Transverse colon (tissue), 4 donors: ENCODE measurements at regions not wholly inside any gene's neighbourhood (a gene's known extent, or its start where the extent isn't known, plus 50 kb on each side); places are given as distances from the start of the nearest gene placed in this dataset.

Experiments used
- DNase-seq: peaks from one replicate; pipeline ENCODE4 v3.0.0-alpha.2; 2019
- H3K27ac ChIP-seq, 4 donors: fragments of 200-600 bp; sonication (generic); 2 replicates each; pipeline ENCODE4 v1.5.1; 2016 to 2018; ENCODE audit warnings: inconsistent platforms in 4 of 4
- H3K27me3 ChIP-seq: fragments of 200-600 bp; sonication (generic); 2 replicates; pipeline ENCODE4 v1.5.1; 2017; ENCODE audit warnings: inconsistent platforms
- H3K36me3 ChIP-seq, 4 donors: fragments of 200-600 bp; sonication (generic); 2 replicates each; pipeline ENCODE4 v1.5.1; 2017 to 2019; ENCODE audit warnings: inconsistent platforms in 4 of 4
- H3K4me1 ChIP-seq, 4 donors: fragments of 200-600 bp; sonication (generic); 2 replicates each; pipeline ENCODE4 v1.5.1; 2017 to 2020; ENCODE audit warnings: inconsistent platforms in 4 of 4
- H3K4me3 ChIP-seq, 4 donors: fragments of 200-600 bp; sonication (generic); 1 replicate in 1 of 4; 2 replicates in 3 of 4; pipeline versions ENCODE4 v1.5.1 to v1.6.1; 2017 to 2019; ENCODE audit warnings: inconsistent platforms in 4 of 4
- H3K9me3 ChIP-seq, 2 donors: fragments of 200-600 bp; sonication (generic); 2 replicates each; pipeline ENCODE4 v1.5.1; 2017 to 2019; ENCODE audit warnings: inconsistent platforms in 2 of 2
- CTCF ChIP-seq, 5 experiments: fragments of 200-600 bp in 3 of 5; fragments of 450-650 bp in 2 of 5; sonication (generic) in 3 of 5; IDR thresholded peaks; 1 replicate in 2 of 5; 2 replicates in 3 of 5; pipeline ENCODE4 v1.5.1; 2016 to 2017; ENCODE audit warnings: antibody characterized with exemption in 5 of 5, inconsistent platforms in 3 of 5, mild to moderate bottlenecking in 2 of 5, moderate library complexity in 1 of 5
- EP300 ChIP-seq: sonication (generic); formaldehyde crosslinking; IDR thresholded peaks from one replicate; pipeline ENCODE4 v1.6.1; 2017; ENCODE audit warnings: antibody characterized with exemption, low read depth
- POLR2A ChIP-seq: fragments of 450-650 bp; IDR thresholded peaks from one replicate; pipeline ENCODE4 v1.6.1; 2016; ENCODE audit warnings: antibody characterized with exemption, mild to moderate bottlenecking, moderate library complexity
- POLR2AphosphoS5 ChIP-seq, 3 donors: sonication (generic); formaldehyde crosslinking; IDR thresholded peaks; one replicate each; pipeline ENCODE4 v1.6.1; 2016; ENCODE audit warnings: antibody characterized with exemption in 3 of 3
- WGBS, 2 donors: methylation state at CpG; one replicate each; pipeline ENCODE4 v1.1.5; 2018; ENCODE audit warnings: low coverage in 1 of 2; 5-methylcytosine and 5-hydroxymethylcytosine counted together
- in situ Hi-C, 4 donors: fragments of 200-750 bp; cut with MboI; loops; one replicate each; pipeline versions ENCODE4 v1.15.0 to v1.15.1; 2017; ENCODE audit warnings: low sequenced_read_pairs in 3 of 4, low pct_ligation_motif_present in 1 of 4, low pct_unique_long_range_greater_than_20kb in 1 of 4
- intact Hi-C: fragments of 100-400 bp; cut with DNase I; formaldehyde crosslinking; loops from one replicate; pipeline ENCODE4 v1.15.1; 2023; ENCODE audit warnings: low total_unique reads

- in situ Hi-C loops, result no loop called here
- Histone ChIP-seq H3K9me3 (no peaks in the 10 kb centered on the region), H3K27ac (no peak overlapping the region), H3K27me3 (no peaks in the 10 kb centered on the region), H3K36me3 (no peaks in the 10 kb centered on the region), H3K4me3 (no peak overlapping the region), H3K4me1 (no peaks in the 10 kb centered on the region)
- 44 to 45% methylated on average over 2 to 3 of the region's 3 CpGs for WGBS, 2 donors
- no peak for DNase-seq
- TF ChIP-seq CTCF (IDR thresholded peaks at IDR 0.05) (no peak), EP300 (no peak)
- intact Hi-C loops, result no loop called here
Observed at GRCh38 chr5:155850370-155850769, 476.6 kb upstream of the SGCD start.

- Histone ChIP-seq H3K4me1 (no peaks in the 10 kb centered on the region), H3K4me3 (no peak overlapping the region), H3K27ac (no peak overlapping the region), H3K27me3 (no peaks in the 10 kb centered on the region), H3K36me3 (no peaks in the 10 kb centered on the region), H3K9me3 (no peaks in the 10 kb centered on the region)
- TF ChIP-seq POLR2A (no peak), POLR2AphosphoS5 (IDR thresholded peaks at IDR 0.05) (no peak), CTCF (IDR thresholded peaks at IDR 0.05) (no peak), EP300 (no peak)
- intact Hi-C loops, result no loop called here
- no peak for DNase-seq
- WGBS, 2 donors, result 68 to 71% methylated on average over 3 of the region's 3 CpGs
- in situ Hi-C loops, result no loop called here
Observed at GRCh38 chr5:155866971-155867370, 460.0 kb upstream of the SGCD start.

GRCh38 chr5:155867522-155868088 lies 459.4 kb upstream of the SGCD start:
- Histone ChIP-seq H3K36me3 (no peaks in the 10 kb centered on the region), H3K4me1 (no peaks in the 10 kb centered on the region), H3K27me3 (no peaks in the 10 kb centered on the region), H3K4me3 (no peak overlapping the region), H3K27ac (no peak overlapping the region), H3K9me3 (no peaks in the 10 kb centered on the region)
- no peak for DNase-seq
- WGBS, 2 donors, result 75 to 81% methylated on average over 2 of the region's 2 CpGs
- intact Hi-C loops (no loop called here), in situ Hi-C loops (no loop called here)
- TF ChIP-seq EP300 (no peak), POLR2AphosphoS5 (IDR thresholded peaks at IDR 0.05) (no peak), CTCF (IDR thresholded peaks at IDR 0.05) (no peak), POLR2A (no peak)

- no peaks in the 10 kb centered on the region for H3K4me1 ChIP-seq
- H3K27me3 ChIP-seq, result no peaks in the 10 kb centered on the region
- H3K9me3 ChIP-seq, result no peaks in the 10 kb centered on the region
- no peak for TF ChIP-seq CTCF (IDR thresholded peaks at IDR 0.05)
- no peak for TF ChIP-seq POLR2AphosphoS5 (IDR thresholded peaks at IDR 0.05)
- no peak for TF ChIP-seq EP300
- TF ChIP-seq POLR2A, result no peak
- H3K27ac ChIP-seq, result no peak overlapping the region
- in situ Hi-C loops, result no loop called here
- H3K4me3 ChIP-seq, result no peak overlapping the region
- 64 to 85% methylated on average over 6 to 7 of the region's 7 CpGs for WGBS, 2 donors
- no peaks in the 10 kb centered on the region for H3K36me3 ChIP-seq
- DNase-seq, result no peak
- intact Hi-C loops, result no loop called here
Observed at GRCh38 chr5:155870636-155871035, 456.3 kb upstream of the SGCD start.
